GM19240 (cell line): ENCODE measurements at regions not wholly inside any gene's neighbourhood (a gene's known extent, or its start where the extent isn't known, plus 50 kb on each side); places are given as distances from the start of the nearest gene placed in this dataset.
"Not testable (repeated sequence)": the region's sequence is repeated elsewhere in the genome, so short reads cannot be mapped to it uniquely, and the experiment has no call there.

Source experiments
- DNase-seq: peaks from one replicate; pipeline ENCODE4 v3.0.0; 2011; ENCODE audit warnings: low spot score; ENCODE audit not compliant: insufficient read length

DNA sequence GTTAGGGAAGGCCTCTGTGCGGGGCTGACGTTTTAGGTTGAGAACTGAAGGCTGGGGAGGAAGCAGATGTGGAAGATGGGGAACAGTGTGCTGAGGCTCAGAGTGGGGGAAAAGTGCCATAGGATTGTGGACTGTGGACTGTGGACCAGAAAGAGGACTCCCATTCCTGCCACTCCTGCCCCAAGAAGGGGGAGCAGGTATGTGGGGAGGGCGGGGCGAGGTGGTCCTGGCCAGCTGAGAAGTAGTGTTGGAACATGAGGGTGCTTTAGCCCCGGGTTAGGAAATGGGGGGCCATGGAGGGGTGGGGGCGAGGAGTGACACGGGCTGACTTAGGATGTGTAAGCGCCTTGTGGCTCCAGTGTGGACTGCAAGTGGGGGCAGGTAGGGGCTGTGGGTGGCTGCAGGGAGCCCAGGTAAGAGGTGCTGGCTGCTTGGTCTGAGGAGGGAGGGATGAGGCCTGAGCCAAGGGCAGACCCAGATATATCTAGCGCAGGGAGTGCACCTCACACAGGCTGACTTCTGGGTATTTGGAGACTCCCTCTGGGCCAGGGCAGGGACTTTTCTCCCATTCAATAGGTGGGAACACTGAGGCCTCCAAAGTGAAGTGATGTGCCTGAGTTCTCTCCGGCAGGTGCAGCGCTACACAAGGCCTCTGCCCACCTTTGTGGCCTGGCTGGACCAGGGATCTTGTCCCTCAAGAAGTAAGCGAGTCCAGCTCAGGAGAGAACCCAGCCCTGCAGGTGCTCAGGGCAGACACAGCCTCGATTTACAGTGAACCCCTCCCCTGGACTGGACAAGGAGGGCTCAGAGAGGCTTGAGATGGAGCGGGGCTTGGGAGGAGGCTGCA lies 76.6 kb upstream of the TOX2 start:
- no peak for DNase-seq

- no peak for DNase-seq
Observed at GRCh38 chr20:43836790-43837189, 77.9 kb upstream of the TOX2 start.

- no peak for DNase-seq
Observed at GRCh38 chr20:43835944-43836508, 78.6 kb upstream of the TOX2 start.

DNA sequence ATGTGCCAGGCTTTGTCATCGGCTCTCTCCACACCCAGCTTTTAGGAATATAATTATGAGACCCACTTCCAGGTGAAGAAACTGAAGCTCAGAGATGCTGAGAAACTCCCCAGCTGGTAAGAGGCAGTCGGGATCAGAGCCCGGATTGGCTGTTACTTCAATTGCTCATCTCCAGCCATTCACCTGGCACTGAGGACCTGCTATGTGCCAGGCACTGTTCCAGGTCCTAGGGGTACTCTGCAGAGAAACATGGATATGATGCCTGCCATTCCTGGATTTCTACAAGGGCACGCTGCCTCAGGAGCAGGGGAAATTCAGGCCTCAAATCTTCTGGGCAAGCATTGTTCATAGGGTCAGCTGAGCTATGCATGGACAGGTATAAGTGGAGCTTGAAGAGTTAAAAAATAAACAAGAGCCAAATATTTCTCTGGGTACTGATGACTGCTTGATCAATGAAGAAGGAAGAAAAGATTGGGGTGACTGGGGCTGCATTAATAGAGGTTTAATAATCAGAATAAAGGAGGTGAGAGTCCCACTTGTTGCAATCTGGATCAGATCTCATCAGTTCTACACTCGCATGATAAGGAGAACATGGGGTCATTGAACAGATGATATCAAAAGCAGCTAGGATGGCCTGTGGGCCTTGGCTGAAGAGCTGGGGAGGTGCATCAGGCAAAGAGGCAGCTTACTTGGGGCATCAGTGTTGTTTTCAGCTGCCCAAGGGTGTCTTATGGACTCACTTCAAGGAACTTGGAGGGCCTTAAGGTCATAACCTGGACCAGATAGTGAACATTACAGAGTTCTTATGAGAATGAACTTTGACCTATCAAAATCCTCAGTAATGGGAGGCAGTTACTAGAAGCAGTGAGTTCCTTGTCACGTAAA lies 80.9 kb upstream of the TOX2 start:
- DNase-seq, result no peak

- DNase-seq, result no peak
Observed at GRCh38 chr20:43832961-43833360, 81.7 kb upstream of the TOX2 start.

DNA sequence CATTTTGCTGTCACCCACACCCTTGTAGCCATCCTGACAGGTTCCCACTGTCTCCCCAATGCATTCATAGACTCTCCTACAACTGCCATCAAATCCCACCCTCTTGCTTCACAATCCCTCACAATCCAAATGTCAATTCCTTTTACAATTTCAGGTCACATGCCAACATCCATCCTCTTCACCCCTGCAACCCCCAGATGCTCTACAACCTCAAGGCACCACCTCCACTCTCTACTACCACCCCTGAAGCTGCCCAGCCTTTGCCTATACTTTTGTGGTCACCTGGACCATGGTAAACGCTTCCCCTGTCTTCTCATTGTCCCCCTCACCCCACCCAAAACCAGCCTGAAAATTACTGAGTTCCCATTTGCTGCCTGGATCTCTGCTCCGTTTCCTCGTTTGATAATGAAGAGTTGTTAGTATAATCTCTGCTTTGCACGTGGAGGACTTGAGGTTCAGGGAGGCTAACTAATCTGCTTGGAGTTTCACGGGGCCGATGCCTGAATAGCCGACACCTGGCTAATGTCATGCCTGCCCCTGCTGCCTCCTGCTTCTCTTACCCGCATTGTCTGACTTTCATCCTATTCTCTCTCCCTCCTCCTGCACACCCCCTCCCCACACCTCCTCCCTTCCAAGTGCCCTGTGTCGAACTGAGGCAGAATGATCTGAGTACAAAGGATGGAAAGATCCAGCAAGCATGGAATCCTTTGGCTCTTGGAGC lies 82.4 kb upstream of the TOX2 start:
- no peak for DNase-seq

DNA sequence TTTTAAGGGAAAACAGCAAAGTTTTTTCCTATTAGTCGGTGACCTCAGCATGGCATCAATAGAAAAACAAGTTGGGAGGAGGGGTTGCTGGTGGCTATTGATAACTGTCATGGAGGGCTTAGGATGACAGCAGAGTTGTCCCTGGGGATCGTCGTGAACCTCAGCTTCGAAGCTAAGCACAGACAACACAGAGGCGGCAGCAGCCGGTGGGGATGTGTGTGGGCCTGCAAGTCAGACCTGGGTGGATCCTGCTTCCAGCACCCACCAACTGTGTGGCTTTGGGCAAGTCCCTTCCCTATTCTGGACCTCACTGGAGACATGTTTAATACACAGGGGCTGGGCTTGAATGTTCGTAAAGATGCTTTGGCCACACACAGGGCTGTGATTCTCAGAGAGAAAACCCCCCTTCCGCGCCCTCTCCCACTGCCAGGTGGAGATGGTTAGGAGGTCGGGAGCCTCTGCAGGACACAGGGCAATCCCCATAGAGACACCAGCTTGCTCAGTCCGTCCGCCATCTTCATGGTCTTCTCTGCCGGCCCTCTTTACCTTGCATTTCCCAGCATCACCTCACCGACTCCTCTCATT lies 83.1 kb upstream of the TOX2 start:
- DNase-seq, result no peak

GRCh38 chr20:43830883-43831282 lies 83.8 kb upstream of the TOX2 start:
- DNase-seq, result no peak

DNA sequence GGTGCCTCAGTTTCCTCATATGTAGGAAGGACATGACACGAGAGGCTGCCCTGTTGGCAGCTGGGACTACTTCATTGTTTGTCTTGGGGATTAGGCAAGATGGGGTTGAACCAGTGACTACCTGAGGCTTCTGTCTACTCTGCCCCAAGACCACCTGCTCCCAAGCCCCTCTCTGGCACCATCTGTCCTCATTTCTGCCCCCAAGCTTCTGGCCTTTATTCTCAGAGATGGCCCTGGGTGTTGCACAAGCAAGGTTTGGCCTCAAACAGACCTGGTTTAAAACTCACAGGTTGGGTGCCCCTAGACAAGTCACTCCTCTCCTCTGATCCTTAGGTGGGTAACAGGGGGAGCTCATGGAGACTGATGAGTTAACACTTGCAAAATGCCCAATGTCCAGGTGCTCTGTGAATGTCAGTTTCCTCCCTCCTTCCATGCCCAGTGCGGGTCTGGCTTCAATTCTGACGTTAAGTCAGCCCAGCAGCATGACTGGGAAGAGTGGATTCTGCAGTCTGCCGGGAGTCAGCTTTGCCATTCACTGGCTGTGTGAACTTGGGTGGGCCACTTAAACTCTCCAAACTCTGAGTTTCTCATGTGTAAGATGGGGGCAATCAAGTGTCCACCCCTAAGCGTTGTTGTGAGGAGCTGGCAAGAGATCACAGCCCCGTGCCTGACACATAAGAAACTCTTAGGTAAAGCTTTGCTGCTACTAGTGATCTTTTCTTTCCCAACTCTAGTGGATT lies 84.5 kb upstream of the TOX2 start:
- DNase-seq, result no peak

GRCh38 chr20:43827940-43828562 lies 86.6 kb upstream of the TOX2 start:
- no peak for DNase-seq

- not testable (repeated sequence) for DNase-seq
Observed at GRCh38 chr20:43826943-43827342, 87.7 kb upstream of the TOX2 start.

DNA sequence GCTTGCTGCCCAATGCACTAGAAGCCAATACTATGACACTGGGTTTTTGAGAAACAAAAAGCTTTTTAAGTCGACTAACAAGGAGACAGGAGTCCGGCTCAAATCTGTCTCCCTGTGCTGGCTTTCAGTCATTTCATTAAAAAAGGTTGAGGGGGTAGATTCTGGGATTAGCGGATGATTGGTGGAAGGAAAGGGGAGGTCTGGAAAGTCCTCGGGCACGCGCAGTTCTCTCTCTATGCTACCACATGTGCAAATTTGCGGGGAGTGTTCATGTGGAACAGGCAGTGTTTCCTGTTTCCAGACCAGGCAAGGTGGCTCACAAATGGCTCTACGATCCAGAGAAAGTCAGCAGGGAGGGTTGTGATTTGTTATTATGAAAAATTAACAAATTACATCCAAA lies 89.1 kb upstream of the TOX2 start:
- no peak for DNase-seq

DNA sequence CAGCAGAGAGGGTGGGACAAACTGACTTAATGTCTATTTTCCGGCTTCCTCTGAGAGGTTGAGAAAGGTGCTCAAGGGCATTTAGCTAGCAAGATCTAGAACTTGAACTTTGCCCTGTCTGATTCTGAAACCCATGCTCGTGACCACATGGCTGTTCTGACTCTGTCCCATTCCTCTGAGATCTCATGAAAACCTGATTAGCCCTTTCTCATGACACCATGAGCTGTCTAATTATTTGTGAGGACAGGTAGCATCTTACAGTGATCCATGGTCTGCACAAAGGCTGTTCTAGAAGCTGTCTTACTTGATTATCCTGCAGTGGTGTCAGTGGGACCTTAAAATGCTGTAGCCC lies 89.6 kb upstream of the TOX2 start:
- no peak for DNase-seq

DNA sequence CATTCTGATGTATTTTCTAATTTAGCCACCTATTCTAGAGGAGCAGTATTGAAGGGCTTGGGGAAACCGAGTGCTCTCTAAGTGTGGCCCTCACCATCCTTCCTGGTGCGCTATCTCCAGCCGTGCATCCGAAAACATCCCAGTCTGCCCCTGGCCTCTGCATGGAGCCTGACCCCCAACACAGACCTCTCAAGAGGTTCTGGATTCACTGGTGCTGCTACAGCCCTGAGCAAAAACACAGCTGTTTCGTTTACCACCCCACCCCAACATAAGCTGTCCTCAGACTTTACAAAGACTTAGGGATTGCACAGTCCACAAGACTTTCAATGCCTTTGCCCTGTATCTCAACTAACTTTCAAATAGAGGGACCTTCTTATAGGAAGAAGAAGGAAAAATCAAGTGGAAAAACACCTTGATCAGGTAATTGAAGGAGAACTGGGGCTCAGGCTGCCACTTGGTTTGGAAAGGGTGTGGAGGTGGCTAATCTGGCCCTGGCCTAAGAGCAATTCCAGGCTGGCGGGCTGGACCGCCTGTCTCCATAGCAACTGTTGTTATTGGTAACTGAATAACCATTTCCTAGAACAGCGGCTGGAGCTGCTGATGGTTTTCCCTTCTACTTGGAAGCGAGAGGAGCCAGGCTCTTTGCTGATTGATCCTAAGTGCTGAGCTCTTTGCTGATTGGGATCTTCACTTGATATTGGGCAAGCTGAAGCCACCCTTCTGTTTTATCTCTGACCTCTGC lies 90.2 kb upstream of the TOX2 start:
- no peak for DNase-seq

- no peak for DNase-seq
Observed at GRCh38 chr20:43821795-43822194, 92.9 kb upstream of the TOX2 start.

GRCh38 chr20:43820731-43821330 lies 93.8 kb upstream of the TOX2 start:
- no peak for DNase-seq

DNA sequence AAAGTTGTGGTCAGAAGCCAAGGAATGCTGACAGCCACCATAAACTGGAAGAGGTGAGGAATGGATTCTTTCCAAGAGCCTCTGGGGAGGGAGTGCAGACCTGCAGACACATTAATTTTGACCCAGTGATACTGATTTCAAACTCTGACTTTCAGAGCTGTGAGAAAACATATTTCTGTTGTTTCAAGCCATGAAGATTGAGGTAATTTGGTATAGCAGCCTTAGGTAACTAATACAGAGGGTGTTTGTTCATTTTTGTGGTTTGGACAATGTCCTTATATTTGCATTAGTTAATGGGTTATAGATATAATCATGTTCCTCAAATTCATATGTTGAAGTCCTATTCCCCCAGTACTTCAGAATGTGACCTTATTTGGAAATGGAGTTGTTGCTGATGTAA lies 85.4 kb upstream of the GTSF1L start:
- no peak for DNase-seq

DNA sequence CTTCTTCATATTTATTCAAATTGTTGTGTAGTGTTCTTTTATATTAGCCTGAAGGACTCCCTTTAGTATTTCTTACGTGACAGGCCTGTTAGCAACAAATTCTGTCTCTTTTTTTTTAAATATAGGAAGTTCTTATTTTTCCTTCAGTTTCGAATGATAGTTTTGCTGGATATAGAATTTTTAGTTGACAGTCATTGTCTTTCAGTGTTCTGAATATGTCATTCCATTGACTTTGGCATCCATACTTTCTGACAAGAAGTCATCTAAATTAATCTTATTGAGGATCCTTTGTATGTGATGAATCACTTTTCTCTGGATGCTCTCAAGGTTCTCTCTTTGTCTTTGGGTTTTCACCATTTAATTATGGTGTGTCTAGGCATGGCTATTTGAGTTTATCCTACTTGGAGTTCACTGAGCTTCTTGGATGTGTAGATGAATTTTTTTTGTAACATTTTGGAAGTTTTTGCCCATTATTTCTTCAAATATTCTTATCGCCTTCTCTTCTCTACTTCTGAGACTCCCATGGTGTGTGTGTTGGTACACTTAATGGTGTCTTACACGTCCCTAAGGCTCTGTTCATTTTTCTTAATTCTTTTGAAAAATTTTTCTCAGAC lies 82.5 kb upstream of the GTSF1L start:
- no peak for DNase-seq

GRCh38 chr20:43804781-43805180 lies 78.0 kb upstream of the GTSF1L start:
- DNase-seq, result no peak
